ENCODE measurements at regions not wholly inside any gene's neighbourhood (a gene's known extent, or its start where the extent isn't known, plus 50 kb on each side); places are given as distances from the start of the nearest gene placed in this dataset.

- ChIA-PET POLR2A (no interaction called here), CTCF (no interaction called here)
- Mint-ChIP-seq H3K27ac (no peak overlapping the region), H3K4me1 (no peaks in the 10 kb centered on the region), H3K27me3 (no peaks in the 10 kb centered on the region), H3K4me3 (no peak overlapping the region), H3K9me3 (peaks cover 3% of the 10 kb centered on the region), H3K36me3 (ENCODE audit: low read depth) (no peaks in the 10 kb centered on the region)
- no peak for DNase-seq
These were observed 78.4 kb upstream of the RGS21 start for GRCh38 chr1:192238421-192238820.

DNA sequence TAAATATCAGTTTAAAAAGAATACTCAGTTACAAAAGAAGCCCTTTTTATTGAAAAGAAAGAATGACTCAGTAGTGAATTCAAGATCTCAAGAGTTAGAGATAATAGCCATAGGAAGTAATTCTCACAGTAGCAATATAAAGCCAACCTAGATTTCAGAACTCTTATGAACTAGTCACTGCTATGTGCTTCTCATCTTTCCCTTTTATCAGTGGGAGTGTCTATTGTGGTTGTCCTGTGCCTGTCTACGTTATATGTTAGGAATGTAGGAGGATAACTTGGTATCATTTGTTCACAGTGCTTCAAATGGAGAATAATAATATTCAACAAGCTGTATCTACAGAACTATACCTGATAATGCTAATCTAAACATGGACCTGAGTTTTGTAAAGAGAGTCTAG lies 73.1 kb upstream of the RGS21 start:
- ChIA-PET CTCF (no interaction called here), POLR2A (no interaction called here)
- Mint-ChIP-seq H3K36me3 (ENCODE audit: low read depth) (no peaks in the 10 kb centered on the region), H3K27ac (no peak overlapping the region), H3K4me3 (no peak overlapping the region), H3K27me3 (no peaks in the 10 kb centered on the region), H3K9me3 (peaks cover 3% of the 10 kb centered on the region), H3K4me1 (no peaks in the 10 kb centered on the region)
- no peak for DNase-seq

GRCh38 chr1:192251735-192252134 lies 65.1 kb upstream of the RGS21 start:
- CTCF ChIA-PET = no interaction called here
- Mint-ChIP-seq H3K9me3 (no peaks in the 10 kb centered on the region), H3K27ac (no peak overlapping the region), H3K36me3 (ENCODE audit: low read depth) (no peaks in the 10 kb centered on the region), H3K27me3 (no peaks in the 10 kb centered on the region), H3K4me3 (no peak overlapping the region), H3K4me1 (no peaks in the 10 kb centered on the region)
- POLR2A ChIA-PET = no interaction called here
- no peak for DNase-seq

- Mint-ChIP-seq H3K27me3 (no peaks in the 10 kb centered on the region), H3K4me1 (no peaks in the 10 kb centered on the region), H3K9me3 (no peaks in the 10 kb centered on the region), H3K4me3 (no peak overlapping the region), H3K36me3 (ENCODE audit: low read depth) (no peaks in the 10 kb centered on the region), H3K27ac (no peak overlapping the region)
- ChIA-PET POLR2A (no interaction called here), CTCF (interaction anchor here (0.6 kb wide), 1 partner anchor 14 kb away, joined by 3 read pairs; no protein-coding TSS in a partner anchor)
- no peak for DNase-seq
These were observed 64.0 kb upstream of the RGS21 start for GRCh38 chr1:192252776-192253175.

- no peak for DNase-seq
- H3K27ac Mint-ChIP-seq = no peak overlapping the region
- ChIA-PET POLR2A (no interaction called here), CTCF (no interaction called here)
- H3K9me3 Mint-ChIP-seq = no peaks in the 10 kb centered on the region
- no peak overlapping the region for H3K4me3 Mint-ChIP-seq
- H3K4me1 Mint-ChIP-seq = no peaks in the 10 kb centered on the region
- H3K36me3 Mint-ChIP-seq (ENCODE audit: low read depth) = no peaks in the 10 kb centered on the region
- no peaks in the 10 kb centered on the region for H3K27me3 Mint-ChIP-seq
These were observed 60.0 kb upstream of the RGS21 start for GRCh38 chr1:192256674-192257334.

GRCh38 chr1:192260076-192260475 lies 56.7 kb upstream of the RGS21 start:
- H3K36me3 Mint-ChIP-seq (ENCODE audit: low read depth) = no peaks in the 10 kb centered on the region
- DNase-seq = no peak
- no peaks in the 10 kb centered on the region for H3K9me3 Mint-ChIP-seq
- no peaks in the 10 kb centered on the region for H3K27me3 Mint-ChIP-seq
- CTCF ChIA-PET = no interaction called here
- no peak overlapping the region for H3K4me3 Mint-ChIP-seq
- no peaks in the 10 kb centered on the region for H3K4me1 Mint-ChIP-seq
- H3K27ac Mint-ChIP-seq = no peak overlapping the region
- POLR2A ChIA-PET = no interaction called here

GRCh38 chr1:192261476-192261875 lies 55.3 kb upstream of the RGS21 start:
- ChIA-PET POLR2A (no interaction called here), CTCF (no interaction called here)
- Mint-ChIP-seq H3K27me3 (no peaks in the 10 kb centered on the region), H3K27ac (no peak overlapping the region), H3K4me3 (no peak overlapping the region), H3K4me1 (no peaks in the 10 kb centered on the region), H3K36me3 (ENCODE audit: low read depth) (no peaks in the 10 kb centered on the region), H3K9me3 (no peaks in the 10 kb centered on the region)
- no peak for DNase-seq

DNA sequence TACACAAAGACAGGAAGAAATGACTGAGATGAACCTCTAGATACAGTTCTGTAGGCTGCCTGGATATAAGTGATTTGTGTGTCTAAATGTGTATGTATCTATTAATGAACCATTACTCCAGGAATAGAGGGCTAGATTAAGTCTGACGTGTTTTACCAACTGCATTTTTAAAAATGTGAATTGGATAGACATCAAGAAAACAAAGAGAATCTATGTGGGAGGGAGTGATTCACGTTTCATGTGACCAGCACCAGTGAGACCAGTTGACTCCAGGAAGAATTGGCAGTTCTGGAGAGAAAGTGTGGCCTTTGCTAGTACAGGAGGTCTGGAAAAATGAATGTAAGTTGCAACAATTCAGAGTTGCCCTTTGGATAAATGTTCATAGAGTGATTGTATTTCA lies 53.4 kb upstream of the RGS21 start:
- no peaks in the 10 kb centered on the region for H3K27me3 Mint-ChIP-seq
- no peak overlapping the region for H3K27ac Mint-ChIP-seq
- no peak for DNase-seq
- H3K4me1 Mint-ChIP-seq = no peaks in the 10 kb centered on the region
- H3K4me3 Mint-ChIP-seq = no peak overlapping the region
- ChIA-PET CTCF (no interaction called here), POLR2A (no interaction called here)
- H3K9me3 Mint-ChIP-seq = no peaks in the 10 kb centered on the region
- H3K36me3 Mint-ChIP-seq (ENCODE audit: low read depth) = no peaks in the 10 kb centered on the region

GRCh38 chr1:192265516-192266173 lies 51.1 kb upstream of the RGS21 start:
- no peak for DNase-seq
- CTCF ChIA-PET = no interaction called here
- H3K27ac Mint-ChIP-seq = no peak overlapping the region
- no peaks in the 10 kb centered on the region for H3K4me1 Mint-ChIP-seq
- POLR2A ChIA-PET = no interaction called here
- no peaks in the 10 kb centered on the region for H3K36me3 Mint-ChIP-seq (ENCODE audit: low read depth)
- no peak overlapping the region for H3K4me3 Mint-ChIP-seq
- H3K27me3 Mint-ChIP-seq = no peaks in the 10 kb centered on the region
- H3K9me3 Mint-ChIP-seq = no peaks in the 10 kb centered on the region

DNA sequence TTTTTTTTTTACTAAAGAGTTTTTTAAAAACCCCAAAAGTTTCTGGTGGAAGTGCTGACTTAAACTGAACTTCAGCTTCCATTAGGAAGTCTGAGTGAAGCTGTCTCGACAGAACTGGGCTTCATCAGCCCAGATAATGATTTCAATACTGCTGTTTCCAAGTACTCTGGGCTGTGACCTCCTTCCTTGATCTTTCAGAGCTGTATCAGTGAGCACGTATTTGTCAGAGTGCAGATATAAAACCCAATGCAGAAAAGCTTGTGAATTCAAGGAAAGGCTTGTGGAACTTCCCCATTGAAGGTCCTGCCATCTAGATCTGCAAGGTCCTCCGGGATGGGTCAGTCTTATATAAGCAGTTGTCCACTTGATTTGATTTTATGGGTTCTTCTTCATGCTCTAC lies 50.1 kb upstream of the RGS21 start:
- no peaks in the 10 kb centered on the region for H3K4me1 Mint-ChIP-seq
- H3K27me3 Mint-ChIP-seq = no peaks in the 10 kb centered on the region
- CTCF ChIA-PET = interaction anchor here (0.6 kb wide), 1 partner anchor 14 kb away, joined by 3 read pairs; no protein-coding TSS in a partner anchor
- no peaks in the 10 kb centered on the region for H3K36me3 Mint-ChIP-seq (ENCODE audit: low read depth)
- no peak overlapping the region for H3K27ac Mint-ChIP-seq
- H3K4me3 Mint-ChIP-seq = no peak overlapping the region
- no peaks in the 10 kb centered on the region for H3K9me3 Mint-ChIP-seq
- no peak for DNase-seq
- POLR2A ChIA-PET = no interaction called here

Measured in activated CD4-positive, alpha-beta memory T cell treated with anti-CD3 and anti-CD28 coated beads, Interleukin-2, amount 10 ng/mL, durations not matched to agents 7 days and 5 days (primary cell).